ENCODE measurements at regions not wholly inside any gene's neighbourhood (a gene's known extent, or its start where the extent isn't known, plus 50 kb on each side); places are given as distances from the start of the nearest gene placed in this dataset.
A peak's percentile ranks its signal among the peaks of the same experiment; 100 is the strongest.

- Mint-ChIP-seq H3K27ac (no peak overlapping the region), H3K4me1 (peaks cover 29% of the 10 kb centered on the region), H3K9me3 (no peaks in the 10 kb centered on the region), H3K4me3 (no peak overlapping the region), H3K27me3 (peaks cover 10% of the 10 kb centered on the region)
- no peak for DNase-seq
- ATAC-seq: no peak
These were observed 52.0 kb upstream of the GATA5 start for GRCh38 chr20:62527781-62528180.

GRCh38 chr20:62528983-62529891 is 53.4 kb upstream of the GATA5 start:
- peaks cover 20% of the 10 kb centered on the region for H3K4me1 Mint-ChIP-seq
- peak overlapping the region in 1 of 2 donors; percentile 62 for H3K27ac Mint-ChIP-seq
- H3K9me3 Mint-ChIP-seq: no peaks in the 10 kb centered on the region
- ATAC-seq (no peak), DNase-seq (no peak)
- no peak overlapping the region for H3K4me3 Mint-ChIP-seq
- H3K27me3 Mint-ChIP-seq: peaks cover 10% of the 10 kb centered on the region

- H3K27me3 Mint-ChIP-seq: peaks cover 10% of the 10 kb centered on the region
- peaks cover 11% of the 10 kb centered on the region for H3K4me1 Mint-ChIP-seq
- DNase-seq (no peak), ATAC-seq (no peak)
- H3K27ac Mint-ChIP-seq: peak overlapping the region; percentile 27 to 62
- no peak overlapping the region for H3K4me3 Mint-ChIP-seq
- no peaks in the 10 kb centered on the region for H3K9me3 Mint-ChIP-seq
These were observed 54.3 kb upstream of the GATA5 start for GRCh38 chr20:62529896-62530642.

DNA sequence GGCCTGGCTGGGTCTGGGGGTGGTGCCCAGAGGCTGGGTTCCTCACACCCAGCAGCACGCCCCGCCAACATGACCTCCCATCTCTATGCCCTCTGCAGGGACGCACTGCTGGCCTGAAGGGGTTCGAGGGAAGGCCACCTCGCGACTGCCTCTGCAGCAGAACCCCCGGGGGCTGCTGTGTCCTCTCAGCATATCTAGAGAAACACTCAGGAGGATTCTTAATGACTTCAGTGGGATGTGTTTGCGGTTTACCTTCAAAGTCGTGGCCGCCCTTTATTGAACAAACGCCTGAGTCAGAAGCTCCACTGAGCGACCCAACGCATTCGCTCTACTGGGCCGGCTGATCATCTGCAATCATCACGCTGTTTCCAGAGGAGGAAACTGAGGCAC is 54.8 kb upstream of the GATA5 start:
- Mint-ChIP-seq H3K27ac (no peak overlapping the region), H3K4me3 (no peak overlapping the region), H3K9me3 (no peaks in the 10 kb centered on the region), H3K4me1 (peaks cover 10% of the 10 kb centered on the region), H3K27me3 (peaks cover 6% of the 10 kb centered on the region)
- DNase-seq: no peak
- no peak for ATAC-seq

GRCh38 chr20:62531046-62531838 is 55.4 kb upstream of the GATA5 start:
- Mint-ChIP-seq H3K27me3 (peaks cover under 1% of the 10 kb centered on the region), H3K9me3 (no peaks in the 10 kb centered on the region), H3K27ac (peak overlapping the region in 1 of 2 donors; percentile 85), H3K4me1 (peaks cover 10% of the 10 kb centered on the region), H3K4me3 (no peak overlapping the region)
- ATAC-seq (no peak), DNase-seq (no peak)

DNA sequence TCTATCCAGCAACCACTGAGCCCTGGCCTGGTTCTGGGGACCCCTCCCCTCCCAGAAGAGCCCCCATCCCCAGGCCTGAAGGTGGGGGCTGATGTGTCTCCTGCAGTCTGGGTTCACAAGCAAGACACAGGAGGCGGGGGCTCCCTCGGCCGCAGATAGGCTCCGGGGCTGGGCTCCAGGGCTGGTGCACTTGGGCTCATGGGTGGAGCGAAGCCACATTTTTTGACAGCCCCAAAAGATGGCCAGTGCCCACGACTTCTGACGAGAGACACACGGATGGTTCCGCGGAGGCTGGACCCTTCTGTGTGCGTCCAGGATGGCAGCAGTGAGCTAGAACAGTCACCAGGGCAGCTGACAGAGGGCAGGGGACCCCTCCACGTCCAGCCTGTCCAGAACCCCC is 57.1 kb upstream of the GATA5 start:
- Mint-ChIP-seq H3K27me3 (no peaks in the 10 kb centered on the region), H3K9me3 (no peaks in the 10 kb centered on the region), H3K4me3 (no peak overlapping the region), H3K4me1 (peaks cover 10% of the 10 kb centered on the region), H3K27ac (no peak overlapping the region)
- DNase-seq (no peak), ATAC-seq (no peak)

- no peak for ATAC-seq
- Mint-ChIP-seq H3K4me3 (no peak overlapping the region), H3K27ac (peak overlapping the region in 1 of 2 donors; percentile 59), H3K9me3 (no peaks in the 10 kb centered on the region), H3K4me1 (peaks cover 10% of the 10 kb centered on the region), H3K27me3 (no peaks in the 10 kb centered on the region)
- no peak for DNase-seq
These were observed 58.0 kb upstream of the GATA5 start for GRCh38 chr20:62533591-62534495.

GRCh38 chr20:62534526-62535221 is 58.9 kb upstream of the GATA5 start:
- Mint-ChIP-seq H3K27ac (peak overlapping the region; percentile 12 to 49), H3K9me3 (no peaks in the 10 kb centered on the region), H3K4me1 (peaks cover 10% of the 10 kb centered on the region), H3K4me3 (no peak overlapping the region), H3K27me3 (no peaks in the 10 kb centered on the region)
- ATAC-seq (peak; percentile 34), DNase-seq (no peak)

GRCh38 chr20:62535282-62535811 is 59.6 kb upstream of the GATA5 start:
- Mint-ChIP-seq H3K27ac (no peak overlapping the region), H3K27me3 (no peaks in the 10 kb centered on the region), H3K9me3 (no peaks in the 10 kb centered on the region), H3K4me1 (peaks cover 10% of the 10 kb centered on the region), H3K4me3 (no peak overlapping the region)
- DNase-seq (no peak), ATAC-seq (no peak)

DNA sequence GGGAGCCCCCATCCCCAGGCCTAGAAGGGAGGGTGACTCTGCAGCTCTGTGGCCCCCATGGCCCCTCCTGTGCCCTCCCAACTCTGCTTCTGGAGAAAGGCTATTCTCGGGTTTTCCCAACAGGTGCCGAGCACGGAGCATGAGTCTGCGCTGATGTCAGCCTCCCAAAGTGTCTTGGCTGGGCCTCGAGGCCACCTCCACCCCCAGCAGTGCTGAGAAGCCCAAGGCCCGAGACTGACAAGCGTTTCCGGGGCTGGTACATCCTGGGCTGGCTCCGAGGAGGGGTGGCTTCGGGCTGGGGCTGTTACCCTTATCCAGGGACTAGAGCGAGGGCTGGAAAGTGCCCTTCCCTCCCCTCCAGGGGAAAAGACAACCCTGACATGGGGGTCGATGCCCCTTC is 60.2 kb upstream of the GATA5 start:
- ATAC-seq (no peak), DNase-seq (no peak)
- no peaks in the 10 kb centered on the region for H3K9me3 Mint-ChIP-seq
- peaks cover 6% of the 10 kb centered on the region for H3K4me1 Mint-ChIP-seq
- H3K27me3 Mint-ChIP-seq: no peaks in the 10 kb centered on the region
- H3K4me3 Mint-ChIP-seq: no peak overlapping the region
- peak overlapping the region in 1 of 2 donors; percentile 27 for H3K27ac Mint-ChIP-seq

DNA sequence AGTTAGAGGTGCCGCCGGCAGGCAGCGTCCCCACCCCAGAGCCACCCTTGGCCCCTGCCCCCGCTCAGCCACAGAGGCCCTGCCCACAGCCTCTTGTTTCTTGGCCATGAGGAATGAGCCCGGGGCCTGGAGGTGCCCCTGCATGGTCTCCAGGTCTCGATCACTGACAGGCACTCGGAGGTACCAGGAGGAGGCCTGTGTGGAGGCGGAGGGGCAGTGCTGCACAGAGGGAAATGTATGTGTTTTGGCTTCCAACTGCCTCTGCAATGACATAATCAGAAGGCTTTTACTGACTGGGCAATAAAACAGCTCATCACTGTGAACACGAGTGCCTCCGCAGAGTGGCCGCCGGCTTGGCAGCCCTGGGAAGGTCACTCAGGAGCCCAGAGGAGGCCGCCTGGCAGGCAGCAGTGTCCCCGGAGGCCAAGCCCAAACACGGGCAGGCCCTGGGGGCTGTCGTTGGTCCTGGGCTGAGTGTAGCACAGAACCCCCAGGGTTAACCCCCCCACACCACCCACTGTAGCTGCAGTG is 61.1 kb upstream of the GATA5 start:
- ATAC-seq (no peak), DNase-seq (no peak)
- no peak overlapping the region for H3K4me3 Mint-ChIP-seq
- H3K9me3 Mint-ChIP-seq: no peaks in the 10 kb centered on the region
- H3K4me1 Mint-ChIP-seq: peaks cover 6% of the 10 kb centered on the region
- H3K27me3 Mint-ChIP-seq: no peaks in the 10 kb centered on the region
- peak overlapping the region; percentile 34 to 46 for H3K27ac Mint-ChIP-seq

DNA sequence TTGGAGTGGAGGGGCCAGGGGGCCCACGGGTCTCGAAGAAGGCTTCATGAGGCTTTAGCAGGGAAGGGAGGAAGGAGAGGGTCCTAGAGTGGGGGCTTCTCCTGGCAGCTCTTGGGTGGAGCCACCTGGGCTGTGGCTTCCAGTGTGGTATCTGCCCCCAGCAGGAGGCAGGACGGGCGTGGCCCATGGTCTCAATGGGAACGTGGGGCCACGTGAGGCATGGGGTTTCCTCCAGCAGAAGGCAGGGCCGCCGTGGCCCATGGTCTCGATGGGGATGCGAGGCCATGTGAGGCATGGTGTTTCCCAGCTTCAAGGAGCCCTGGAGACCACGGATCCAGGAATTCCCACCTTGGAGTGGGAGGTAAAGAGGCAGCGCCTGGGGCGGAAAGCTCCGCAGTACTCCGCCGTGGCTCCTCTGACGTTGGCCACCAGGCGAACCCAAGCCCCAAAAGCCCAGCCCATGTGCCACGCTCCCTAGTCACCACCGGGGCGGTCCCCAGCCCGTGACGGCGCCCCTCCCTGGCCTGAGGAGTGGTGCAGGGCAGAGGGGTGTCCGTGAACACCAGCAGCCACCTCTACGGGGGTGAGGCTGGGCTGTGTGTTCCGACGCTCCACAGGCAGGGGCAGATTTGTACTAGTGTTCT is 62.0 kb upstream of the GATA5 start:
- no peak for DNase-seq
- Mint-ChIP-seq H3K27ac (no peak overlapping the region), H3K4me3 (no peak overlapping the region)

DNA sequence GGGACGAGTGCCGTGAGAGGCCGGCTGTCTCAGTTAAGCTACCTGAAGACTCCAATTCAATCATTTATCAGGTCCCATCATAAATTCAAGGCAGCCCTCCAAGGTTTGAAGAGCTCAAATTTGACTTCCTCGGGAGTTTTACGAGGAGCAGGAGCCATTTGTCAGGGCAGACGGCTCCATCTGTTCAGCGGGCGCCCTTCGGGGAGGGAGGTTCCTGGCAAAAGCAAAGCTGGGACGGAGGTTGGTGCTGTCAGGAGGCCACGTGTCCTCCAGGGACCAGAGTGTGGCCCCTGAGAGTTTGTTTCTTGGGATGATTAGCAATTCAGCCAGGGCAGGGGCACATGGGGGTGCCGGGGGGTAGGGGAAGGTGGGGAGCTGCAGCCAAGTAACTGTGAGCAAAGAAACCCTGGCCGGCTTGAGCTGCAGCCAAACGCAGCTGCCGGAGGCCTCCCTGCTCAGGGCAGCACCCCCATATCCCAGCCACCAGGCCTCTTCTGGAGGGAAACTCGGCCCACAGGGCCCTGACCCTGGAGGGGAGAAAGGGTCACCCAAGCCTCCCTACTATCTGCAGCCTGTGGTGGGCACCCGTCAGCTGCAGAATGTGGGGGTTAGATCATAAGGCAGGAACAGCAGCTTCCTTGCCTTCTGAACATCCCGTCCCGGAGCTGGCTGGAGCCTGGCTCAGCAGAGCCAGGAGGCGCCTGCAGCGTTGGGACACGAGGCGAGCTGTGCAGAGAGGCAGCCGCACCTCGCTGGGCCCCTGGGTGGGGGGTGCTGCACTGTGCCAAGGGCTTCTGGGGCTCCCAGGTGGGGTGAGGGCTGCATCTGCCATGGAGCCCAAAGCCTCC is 63.6 kb upstream of the GATA5 start:
- ATAC-seq (no peak), DNase-seq (no peak)
- no peaks in the 10 kb centered on the region for H3K27me3 Mint-ChIP-seq
- H3K4me3 Mint-ChIP-seq: no peak overlapping the region
- no peak overlapping the region for H3K27ac Mint-ChIP-seq
- peaks cover 0 to 2% of the 10 kb centered on the region in 2 donors for H3K9me3 Mint-ChIP-seq
- no peaks in the 10 kb centered on the region for H3K4me1 Mint-ChIP-seq

More for the DNA sequence above, 62.0 kb upstream of the GATA5 start:
- Mint-ChIP-seq H3K27me3 (no peaks in the 10 kb centered on the region), H3K4me1 (peaks cover 6% of the 10 kb centered on the region), H3K9me3 (no peaks in the 10 kb centered on the region)
- no peak for ATAC-seq

Data from stimulated activated naive CD8-positive, alpha-beta T cell treated with anti-CD3 and anti-CD28 coated beads, Interleukin-15, amount 100 ng/mL, for 72 hours (primary cell).